K562 (cell line): ENCODE measurements at regions not wholly inside any gene's neighbourhood (a gene's known extent, or its start where the extent isn't known, plus 50 kb on each side); places are given as distances from the start of the nearest gene placed in this dataset.

Experiments
- HSF4 ChIP-seq: fragments of 250-450 bp; sonication (Bioruptor Pico); IDR thresholded peaks from 2 replicates; pipeline ENCODE4 v2.1.2; 2022; ENCODE audit warnings: mild to moderate bottlenecking, moderate library complexity, borderline replicate concordance
- NFXL1 ChIP-seq: fragments of 450-650 bp; formaldehyde crosslinking; IDR thresholded peaks from 2 replicates; pipeline ENCODE4 v1.4.0; 2021; ENCODE audit warnings: mild to moderate bottlenecking
- ZBTB49 ChIP-seq: sonication (generic); formaldehyde crosslinking; IDR thresholded peaks from 2 replicates; pipeline ENCODE4 v1.8.0; 2022; ENCODE audit warnings: missing genetic modification reagents, mild to moderate bottlenecking, borderline replicate concordance
- ZNF507 ChIP-seq: conservative IDR thresholded peaks from 2 replicates; pipeline ENCODE4 v1.6.1; 2017; ENCODE audit warnings: missing genetic modification characterization, missing compliant biosample characterization
- TF ChIP-seq, protein P1 (sequence below), 2 experiments: fragments of 450-650 bp; IDR thresholded peaks; 2 replicates each; pipeline ENCODE4 v1.6.1; 2018; ENCODE audit warnings: mild to moderate bottlenecking in 2 of 2, low read depth in 1 of 2; ENCODE audit not compliant: partially characterized antibody in 2 of 2
- TF ChIP-seq, protein P2 (sequence below): sonication (generic); formaldehyde crosslinking; IDR thresholded peaks from 2 replicates; pipeline ENCODE4 v1.8.1; 2023; ENCODE audit warnings: mild to moderate bottlenecking, missing genetic modification reagents, moderate library complexity

GRCh38 chr3:67809370-67809935 lies 155.0 kb upstream of the SUCLG2 start (continued):
- TF ChIP-seq ZBTB49 (CRISPR knock-in tag) (no peak), NFXL1 (CRISPR knock-in tag) (no peak), HSF4 (no peak), ZNF507 (tag) (no peak)
- TF ChIP-seq, protein P1, sequence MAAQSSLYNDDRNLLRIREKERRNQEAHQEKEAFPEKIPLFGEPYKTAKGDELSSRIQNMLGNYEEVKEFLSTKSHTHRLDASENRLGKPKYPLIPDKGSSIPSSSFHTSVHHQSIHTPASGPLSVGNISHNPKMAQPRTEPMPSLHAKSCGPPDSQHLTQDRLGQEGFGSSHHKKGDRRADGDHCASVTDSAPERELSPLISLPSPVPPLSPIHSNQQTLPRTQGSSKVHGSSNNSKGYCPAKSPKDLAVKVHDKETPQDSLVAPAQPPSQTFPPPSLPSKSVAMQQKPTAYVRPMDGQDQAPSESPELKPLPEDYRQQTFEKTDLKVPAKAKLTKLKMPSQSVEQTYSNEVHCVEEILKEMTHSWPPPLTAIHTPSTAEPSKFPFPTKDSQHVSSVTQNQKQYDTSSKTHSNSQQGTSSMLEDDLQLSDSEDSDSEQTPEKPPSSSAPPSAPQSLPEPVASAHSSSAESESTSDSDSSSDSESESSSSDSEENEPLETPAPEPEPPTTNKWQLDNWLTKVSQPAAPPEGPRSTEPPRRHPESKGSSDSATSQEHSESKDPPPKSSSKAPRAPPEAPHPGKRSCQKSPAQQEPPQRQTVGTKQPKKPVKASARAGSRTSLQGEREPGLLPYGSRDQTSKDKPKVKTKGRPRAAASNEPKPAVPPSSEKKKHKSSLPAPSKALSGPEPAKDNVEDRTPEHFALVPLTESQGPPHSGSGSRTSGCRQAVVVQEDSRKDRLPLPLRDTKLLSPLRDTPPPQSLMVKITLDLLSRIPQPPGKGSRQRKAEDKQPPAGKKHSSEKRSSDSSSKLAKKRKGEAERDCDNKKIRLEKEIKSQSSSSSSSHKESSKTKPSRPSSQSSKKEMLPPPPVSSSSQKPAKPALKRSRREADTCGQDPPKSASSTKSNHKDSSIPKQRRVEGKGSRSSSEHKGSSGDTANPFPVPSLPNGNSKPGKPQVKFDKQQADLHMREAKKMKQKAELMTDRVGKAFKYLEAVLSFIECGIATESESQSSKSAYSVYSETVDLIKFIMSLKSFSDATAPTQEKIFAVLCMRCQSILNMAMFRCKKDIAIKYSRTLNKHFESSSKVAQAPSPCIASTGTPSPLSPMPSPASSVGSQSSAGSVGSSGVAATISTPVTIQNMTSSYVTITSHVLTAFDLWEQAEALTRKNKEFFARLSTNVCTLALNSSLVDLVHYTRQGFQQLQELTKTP (IDR thresholded peaks at IDR 0.05; ENCODE audit: low read depth in 1 of 2, partially characterized antibody in 2 of 2) = no peak
- TF ChIP-seq, protein P2, sequence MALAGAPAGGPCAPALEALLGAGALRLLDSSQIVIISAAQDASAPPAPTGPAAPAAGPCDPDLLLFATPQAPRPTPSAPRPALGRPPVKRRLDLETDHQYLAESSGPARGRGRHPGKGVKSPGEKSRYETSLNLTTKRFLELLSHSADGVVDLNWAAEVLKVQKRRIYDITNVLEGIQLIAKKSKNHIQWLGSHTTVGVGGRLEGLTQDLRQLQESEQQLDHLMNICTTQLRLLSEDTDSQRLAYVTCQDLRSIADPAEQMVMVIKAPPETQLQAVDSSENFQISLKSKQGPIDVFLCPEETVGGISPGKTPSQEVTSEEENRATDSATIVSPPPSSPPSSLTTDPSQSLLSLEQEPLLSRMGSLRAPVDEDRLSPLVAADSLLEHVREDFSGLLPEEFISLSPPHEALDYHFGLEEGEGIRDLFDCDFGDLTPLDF (CRISPR knock-in tag) = no peak
